SU-DHL-6 (cell line): ENCODE measurements at regions not wholly inside any gene's neighbourhood (a gene's known extent, or its start where the extent isn't known, plus 50 kb on each side); places are given as distances from the start of the nearest gene placed in this dataset.

ENCODE experiments used
- CTCF ChIP-seq: fragments of 200-600 bp; sonication (generic); IDR thresholded peaks from one replicate; pipeline ENCODE4 v1.5.1; 2017; ENCODE audit warnings: antibody characterized with exemption, mild to moderate bottlenecking, low read length, moderate library complexity; ENCODE audit not compliant: insufficient read depth, poor library complexity, severe bottlenecking
- EZH2phosphoT487 ChIP-seq: fragments of 200-600 bp; sonication (generic), shearing (Covaris generic); conservative IDR thresholded peaks from 2 replicates; pipeline ENCODE4 v1.6.1; 2018; ENCODE audit warnings: mild to moderate bottlenecking, antibody characterized with exemption, low read length, moderate library complexity, mixed read lengths

- TF ChIP-seq CTCF (no peak), EZH2phosphoT487 (no peak)
These were observed 365.5 kb upstream of the RUNX1 start for GRCh38 chr21:35414507-35415139.
